ENCODE measurements at regions not wholly inside any gene's neighbourhood (a gene's known extent, or its start where the extent isn't known, plus 50 kb on each side); places are given as distances from the start of the nearest gene placed in this dataset.
A peak's percentile ranks its signal among the peaks of the same experiment; 100 is the strongest.

DNA sequence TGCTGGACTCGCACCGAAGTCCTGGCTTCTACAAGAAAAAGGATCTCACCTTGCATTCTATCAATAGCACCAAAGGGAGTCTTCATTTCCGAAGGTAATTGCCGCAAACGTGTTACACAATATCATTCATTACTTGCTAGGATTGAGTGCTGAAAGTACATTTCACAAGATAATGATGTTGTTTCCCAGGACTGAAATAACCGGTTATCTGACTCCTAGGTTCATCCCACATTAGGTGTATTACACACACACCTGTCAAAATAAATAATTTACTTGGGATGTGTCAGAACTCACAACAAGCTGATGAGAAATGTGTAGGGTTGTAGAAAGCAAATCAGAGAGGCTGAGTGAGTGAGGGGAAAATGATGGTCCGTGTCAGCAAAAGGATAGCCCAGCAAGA is 219.4 kb upstream of the RHOBTB1 start:
- Histone ChIP-seq H3K4me3 (ENCODE audit: insufficient read depth, low read depth, low read length) (no peak overlapping the region), H3K79me1 (ENCODE audit: low read depth in 1 of 2, low read length in 2 of 2) (no peaks in the 10 kb centered on the region), H3K4ac (ENCODE audit: low read depth, low read length) (no peak overlapping the region), H4K91ac (ENCODE audit: insufficient read depth, low read depth, low read length) (no peak overlapping the region), H4K20me1 (ENCODE audit: insufficient read depth, low read length) (no peaks in the 10 kb centered on the region), H4K8ac (ENCODE audit: low read depth in 2 of 2, low read length in 2 of 2) (no peak overlapping the region), H3K27ac (ENCODE audit: insufficient read depth, low read length) (no peak overlapping the region), H2AK9ac (replicated peaks; ENCODE audit: low read depth, low read length, poor library complexity) (no peak overlapping the region), H3K9ac (ENCODE audit: low read depth, low read length) (no peak overlapping the region), H3K23ac (ENCODE audit: low read depth, low read length) (no peak overlapping the region), H2AK5ac (ENCODE audit: low read depth, low read length) (no peak overlapping the region), H2BK15ac (ENCODE audit: low read depth, low read length) (no peak overlapping the region), H3K36me3 (ENCODE audit: control insufficient read depth, insufficient read depth, low read length) (no peaks in the 10 kb centered on the region), H3K27me3 (ENCODE audit: control insufficient read depth, insufficient read depth, low read length) (no peaks in the 10 kb centered on the region), H2BK20ac (ENCODE audit: low read depth, low read length) (no peak overlapping the region), H3K9me1 (ENCODE audit: insufficient read depth, low read length) (no peaks in the 10 kb centered on the region), H4K5ac (ENCODE audit: low read depth, low read length) (no peak overlapping the region), H3K9me3 (ENCODE audit: control insufficient read depth, insufficient read depth, low read length) (no peaks in the 10 kb centered on the region), H2BK120ac (ENCODE audit: low read depth, low read length) (no peak overlapping the region), H3K18ac (ENCODE audit: low read depth, low read length) (no peak overlapping the region), H3K4me1 (ENCODE audit: control insufficient read depth, insufficient read depth, low read length) (peaks cover 5% of the 10 kb centered on the region), H3K4me2 (ENCODE audit: low read depth, low read length) (no peak overlapping the region), H2BK5ac (ENCODE audit: low read depth, low read length, poor library complexity, severe bottlenecking) (no peak overlapping the region), H2AFZ (replicated peaks; ENCODE audit: low read length, poor library complexity) (no peak overlapping the region), H3K14ac (replicated peaks; ENCODE audit: low read depth, low read length) (no peak overlapping the region), H3K56ac (ENCODE audit: extremely low read depth, insufficient read depth, low read length) (no peak overlapping the region)
- DNase-seq (no peak), ATAC-seq (ENCODE audit: low read depth) (no peak)
- no CpG with 5 or more reads among the region's 7 CpGs for WGBS, 2 experiments (ENCODE audit: extremely low coverage in 2 of 2, insufficient read length in 1 of 2)
- ChIA-PET CTCF (no interaction called here), POLR2A (ENCODE audit: unreplicated experiment) (no interaction called here)
- in situ Hi-C loops (cut with MboI; ENCODE audit: low sequenced_read_pairs): no loop called here
- BruUV-seq (replicated peaks): no TSS peak
- intact Hi-C loops (cut with micrococcal nuclease): no loop called here
- dilution Hi-C loops (cut with HindIII; ENCODE audit: low sequenced_read_pairs, unreplicated experiment): no loop called here
- TF ChIP-seq SMC3 (IDR thresholded peaks at IDR 0.05; ENCODE audit: low read depth, low read length): no peak
- TF ChIP-seq CEBPB (IDR thresholded peaks at IDR 0.05; ENCODE audit: low read depth, low read length): 0 out of 2 replicates have a peak, but pooled peaks have one; percentile 14
